ENCODE measurements at regions not wholly inside any gene's neighbourhood (a gene's known extent, or its start where the extent isn't known, plus 50 kb on each side); places are given as distances from the start of the nearest gene placed in this dataset.
"Not testable (repeated sequence)": the region's sequence is repeated elsewhere in the genome, so short reads cannot be mapped to it uniquely, and the experiment has no call there.

GRCh38 chr2:215742021-215742420 lies 271.3 kb downstream of the MREG start:
- no peak for DNase-seq

- no peak for DNase-seq
Observed at GRCh38 chr2:215740071-215740470, 273.3 kb downstream of the MREG start.

- DNase-seq, result peak; percentile 76
Observed at GRCh38 chr2:215738351-215738750, 275.0 kb downstream of the MREG start.

GRCh38 chr2:215737477-215737876 lies 275.9 kb downstream of the MREG start:
- DNase-seq, result no peak

GRCh38 chr2:215736653-215737290 lies 276.6 kb downstream of the MREG start:
- peak; percentile 47 for DNase-seq

GRCh38 chr2:215731108-215731658 lies 282.2 kb downstream of the MREG start:
- no peak for DNase-seq

- DNase-seq, result no peak
Observed at GRCh38 chr2:215729985-215730620, 283.2 kb downstream of the MREG start.

GRCh38 chr2:215728504-215729065 lies 284.8 kb downstream of the MREG start:
- peak; percentile 92 for DNase-seq

- no peak for DNase-seq
Observed at GRCh38 chr2:215727507-215728503, 285.5 kb downstream of the MREG start.

- DNase-seq, result no peak
Observed at GRCh38 chr2:215726070-215726469, 287.3 kb downstream of the MREG start.

GRCh38 chr2:215724146-215724545 lies 288.3 kb upstream of the FN1 start:
- peak; percentile 71 for DNase-seq

- DNase-seq, result no peak
Observed at GRCh38 chr2:215723631-215724011, 287.8 kb upstream of the FN1 start.

- DNase-seq, result no peak
Observed at GRCh38 chr2:215722986-215723630, 287.2 kb upstream of the FN1 start.

GRCh38 chr2:215722125-215722524 lies 286.3 kb upstream of the FN1 start:
- DNase-seq, result no peak

GRCh38 chr2:215721515-215721914 lies 285.6 kb upstream of the FN1 start:
- DNase-seq, result not testable (repeated sequence)

- no peak for DNase-seq
Observed at GRCh38 chr2:215718890-215719289, 283.0 kb upstream of the FN1 start.

GRCh38 chr2:215718436-215718835 lies 282.6 kb upstream of the FN1 start:
- DNase-seq, result no peak

GRCh38 chr2:215717501-215718381 lies 281.9 kb upstream of the FN1 start:
- peak; percentile 72 for DNase-seq

- peak; percentile 26 for DNase-seq
Observed at GRCh38 chr2:215716956-215717355, 281.1 kb upstream of the FN1 start.

GRCh38 chr2:215712871-215713790 lies 277.3 kb upstream of the FN1 start:
- DNase-seq, result peak; percentile 74
